Kidney tubule cell (primary cell): ENCODE measurements at regions not wholly inside any gene's neighbourhood (a gene's known extent, or its start where the extent isn't known, plus 50 kb on each side); places are given as distances from the start of the nearest gene placed in this dataset.

ENCODE experiments used
- DNase-seq: peaks from one replicate; pipeline ENCODE4 v3.0.0-alpha.2; 2018; ENCODE audit warnings: low spot score

GRCh38 chr4:126935801-126936200 is 697.0 kb upstream of the INTU start:
- no peak for DNase-seq

DNA sequence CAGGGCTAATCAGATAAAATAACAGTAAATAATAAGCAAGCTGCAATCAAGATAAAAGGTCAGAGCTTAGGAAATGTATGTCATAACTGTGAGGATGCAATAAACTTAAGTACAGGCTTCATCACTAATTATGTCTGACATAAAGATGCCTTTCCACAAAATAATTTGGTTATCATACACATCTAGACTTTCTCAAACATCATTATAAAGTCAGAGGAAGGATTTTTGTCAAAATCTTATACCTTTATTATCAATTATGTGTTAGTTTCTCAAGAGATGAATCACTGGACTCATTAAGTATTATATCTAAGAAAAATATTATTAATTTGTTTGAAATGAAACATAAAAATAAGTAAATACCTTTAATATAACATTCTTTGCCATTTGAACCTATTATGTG is 695.4 kb upstream of the INTU start:
- DNase-seq = no peak

DNA sequence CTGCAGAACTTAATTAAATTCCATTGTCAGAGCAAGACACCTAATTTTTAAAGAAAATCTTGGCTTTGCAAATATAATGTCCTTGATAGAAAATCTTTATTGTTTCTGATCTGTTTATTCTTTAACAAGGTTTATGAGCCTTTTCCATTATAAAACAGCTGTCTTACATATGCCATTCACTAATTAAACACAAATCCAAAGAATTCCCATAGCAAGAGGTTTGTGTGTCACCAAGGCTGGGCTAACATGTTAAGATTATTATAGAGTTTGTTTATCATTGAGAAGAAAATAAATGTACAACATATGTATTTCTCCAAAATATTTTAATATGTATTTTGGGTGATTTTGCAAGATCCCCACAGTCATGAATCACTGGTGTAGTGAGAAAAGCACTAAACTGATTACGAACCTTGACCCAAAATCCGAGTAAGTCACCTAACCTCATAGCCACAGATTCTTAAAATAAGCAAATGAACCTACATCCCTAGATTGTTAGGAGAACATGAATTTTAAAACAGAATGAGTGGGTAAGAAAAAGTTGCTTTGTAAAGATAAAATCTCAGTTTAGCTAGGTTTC is 694.8 kb upstream of the INTU start:
- no peak for DNase-seq

- peak; percentile 67 for DNase-seq
These were observed 693.4 kb upstream of the INTU start for GRCh38 chr4:126939401-126939800.

- DNase-seq = no peak
These were observed 685.2 kb upstream of the INTU start for GRCh38 chr4:126947536-126947935.

DNA sequence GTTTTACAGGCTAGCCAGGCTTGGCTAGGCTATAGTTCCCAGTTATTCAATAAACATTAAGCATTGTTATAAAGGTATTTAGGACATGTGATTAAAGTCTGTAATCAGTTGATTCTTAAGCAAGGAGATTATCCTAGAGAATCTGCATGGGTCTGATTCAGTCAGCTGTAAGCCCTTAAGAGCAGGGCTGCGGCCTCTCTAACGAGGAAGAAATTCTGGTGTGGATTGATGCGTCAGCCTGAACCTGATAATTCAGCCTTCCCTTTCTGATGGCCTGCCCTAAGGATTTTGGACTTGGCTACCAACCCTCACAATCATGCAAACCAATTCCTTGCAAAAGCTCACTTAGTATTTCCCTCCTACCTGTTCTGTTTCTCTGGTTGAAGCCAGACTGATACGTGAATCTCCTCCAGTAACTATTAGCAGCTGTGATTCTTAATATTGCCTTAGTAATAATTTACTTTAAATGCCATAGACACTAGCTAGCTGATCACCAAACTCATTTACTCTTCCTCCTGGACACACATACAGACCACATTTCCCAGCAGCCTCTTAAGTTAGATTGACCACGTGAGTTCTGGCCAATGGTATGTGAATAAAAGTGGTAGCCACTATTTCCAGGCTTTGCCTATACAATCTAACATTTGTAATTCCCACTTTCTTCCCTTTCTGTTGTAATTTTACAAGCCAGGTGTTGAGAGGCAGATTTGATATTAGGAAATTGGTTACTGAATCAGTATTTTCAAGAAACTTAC is 678.0 kb upstream of the INTU start:
- no peak for DNase-seq

DNA sequence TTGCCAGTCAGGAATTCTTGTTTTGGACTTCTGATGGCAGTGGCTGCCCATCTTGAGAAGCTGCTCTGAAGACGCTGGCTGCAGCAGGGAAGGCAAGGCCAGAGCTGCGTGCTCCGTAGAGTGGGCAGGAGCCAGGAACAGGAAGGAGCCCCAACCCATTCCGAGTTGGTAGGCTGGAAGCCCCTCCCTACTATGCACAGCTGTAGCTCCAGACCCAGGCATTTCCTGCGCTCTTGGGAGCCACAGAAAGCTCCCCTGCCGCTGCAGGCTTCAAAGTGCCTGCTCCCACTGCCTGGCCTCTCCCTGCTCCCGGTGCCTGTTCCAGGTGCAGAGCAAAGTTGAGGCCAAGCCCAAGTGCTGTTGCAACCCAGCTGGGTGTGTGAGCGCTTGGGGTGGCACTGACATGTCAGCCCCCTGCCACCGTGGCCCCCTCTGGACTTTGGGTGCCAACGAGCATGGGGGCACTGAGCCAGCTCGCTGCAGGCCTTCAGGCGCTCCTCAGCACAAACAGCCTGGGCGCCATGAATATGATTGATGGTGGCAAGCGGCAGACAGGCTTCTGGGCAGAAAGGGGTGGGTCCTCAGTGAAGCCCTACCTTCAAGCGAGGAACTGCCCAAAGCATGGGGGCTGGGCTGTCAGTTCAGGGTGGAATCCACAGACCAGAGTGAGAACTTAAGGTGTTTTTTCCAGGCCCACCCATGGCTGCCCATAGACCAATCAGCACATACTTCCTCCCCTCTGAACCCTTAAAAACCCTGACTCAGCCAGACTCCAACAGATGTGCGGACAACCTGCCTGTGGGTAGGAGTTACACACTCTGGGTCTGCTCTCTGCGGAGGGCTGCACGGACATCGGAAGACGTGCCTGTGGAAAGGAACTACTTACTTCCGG is 677.2 kb upstream of the INTU start:
- DNase-seq = no peak

GRCh38 chr4:126956184-126956897 is 676.4 kb upstream of the INTU start:
- DNase-seq = no peak

GRCh38 chr4:126957556-126957955 is 675.2 kb upstream of the INTU start:
- DNase-seq = no peak

GRCh38 chr4:126957987-126958386 is 674.8 kb upstream of the INTU start:
- no peak for DNase-seq

DNA sequence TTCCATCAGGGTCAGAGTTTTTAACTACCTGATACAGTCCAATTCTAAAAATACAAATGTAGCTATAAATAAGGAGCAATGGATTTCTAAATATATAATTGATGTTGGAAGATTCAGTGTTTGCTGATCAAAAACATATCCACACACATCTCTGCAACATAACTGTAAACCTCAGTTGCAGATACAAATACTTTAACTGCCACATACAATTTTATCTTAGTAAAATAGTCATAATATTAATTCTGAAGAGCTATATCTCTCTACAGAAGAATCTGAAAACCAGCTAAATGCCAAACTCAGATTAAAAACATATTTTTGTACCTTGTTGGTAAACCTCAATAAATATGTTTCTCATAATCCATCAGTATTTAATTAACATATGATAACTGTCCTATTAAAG is 674.3 kb upstream of the INTU start:
- DNase-seq = no peak

- no peak for DNase-seq
These were observed 673.6 kb upstream of the INTU start for GRCh38 chr4:126959056-126959745.

DNA sequence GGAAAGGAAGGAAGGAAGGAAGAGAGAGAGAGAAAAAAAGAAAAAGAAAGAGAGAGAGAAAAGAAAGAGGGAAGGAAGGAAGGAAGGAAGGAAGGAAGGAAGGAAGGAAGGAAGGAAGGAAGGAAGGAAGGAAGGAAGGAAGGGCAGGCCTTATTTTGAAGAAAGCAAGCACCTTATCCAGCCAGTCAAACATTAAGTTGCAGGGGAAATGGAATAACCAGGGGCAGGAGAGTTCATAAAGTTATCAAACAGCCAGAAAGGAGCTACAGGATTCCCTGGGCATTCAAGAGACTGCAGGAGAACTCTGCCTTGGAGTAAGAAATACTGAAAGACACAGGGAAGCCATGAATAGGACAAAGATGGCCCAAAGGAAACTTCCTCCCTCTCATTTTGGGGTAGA is 672.0 kb upstream of the INTU start:
- no peak for DNase-seq

DNA sequence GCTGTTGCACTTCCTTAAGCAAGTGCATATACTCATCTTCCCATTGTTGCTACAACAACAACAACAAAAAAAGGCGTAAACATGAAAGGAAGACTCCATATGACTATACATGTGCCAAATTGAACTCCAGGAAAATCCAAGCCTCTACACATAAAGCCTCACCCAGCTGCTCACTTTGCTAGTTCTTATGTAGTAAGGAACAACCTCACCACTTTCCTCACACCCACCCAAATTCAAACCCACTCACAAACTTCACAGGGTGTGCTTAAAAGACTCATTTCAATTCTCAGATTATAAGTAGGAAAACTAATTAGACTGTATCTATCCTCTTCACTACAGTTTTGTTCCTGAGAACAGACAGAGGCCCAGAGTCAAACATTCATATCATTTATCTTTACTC is 671.1 kb upstream of the INTU start:
- no peak for DNase-seq

GRCh38 chr4:126965877-126966276 is 666.9 kb upstream of the INTU start:
- DNase-seq = no peak

DNA sequence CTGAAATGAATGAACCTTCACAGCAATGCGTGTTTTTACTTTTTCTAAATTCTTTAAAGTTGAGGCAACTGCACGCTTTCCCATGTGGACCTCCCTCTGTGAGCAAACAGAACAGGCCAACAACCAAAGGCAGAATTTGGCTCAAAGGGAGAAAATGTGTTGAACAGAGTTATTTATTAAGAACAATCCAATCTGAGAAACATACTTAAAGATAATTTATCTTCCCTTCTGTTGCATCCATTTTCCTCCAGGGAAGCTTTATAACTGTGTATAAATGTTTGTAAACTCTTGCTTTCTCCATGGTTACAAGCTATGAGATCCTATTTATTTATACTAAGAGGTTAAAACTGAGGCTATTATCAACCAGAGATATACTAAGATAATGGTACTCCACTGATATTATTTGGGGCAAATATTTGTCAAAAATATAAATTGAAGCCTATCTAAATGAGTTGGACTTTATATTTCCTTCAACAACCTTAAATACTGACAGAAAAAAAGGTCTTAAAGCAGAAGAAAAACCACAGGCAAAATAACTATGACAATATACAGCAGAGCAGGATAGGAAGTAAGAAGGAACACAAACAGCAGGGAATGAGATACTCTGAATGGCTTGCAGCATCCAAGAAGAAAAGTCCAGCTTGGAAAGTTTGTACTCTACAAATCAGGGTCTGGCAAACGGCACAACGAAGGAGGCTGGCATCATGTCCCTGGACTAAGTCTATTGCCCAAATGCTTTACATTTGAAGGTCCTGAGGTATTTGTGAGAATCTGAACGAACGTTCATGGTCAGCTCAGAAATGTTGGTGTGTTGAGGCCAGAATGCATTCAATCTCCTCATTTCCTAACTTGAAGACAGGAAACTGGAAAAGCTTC is 663.2 kb upstream of the INTU start:
- DNase-seq = no peak

DNA sequence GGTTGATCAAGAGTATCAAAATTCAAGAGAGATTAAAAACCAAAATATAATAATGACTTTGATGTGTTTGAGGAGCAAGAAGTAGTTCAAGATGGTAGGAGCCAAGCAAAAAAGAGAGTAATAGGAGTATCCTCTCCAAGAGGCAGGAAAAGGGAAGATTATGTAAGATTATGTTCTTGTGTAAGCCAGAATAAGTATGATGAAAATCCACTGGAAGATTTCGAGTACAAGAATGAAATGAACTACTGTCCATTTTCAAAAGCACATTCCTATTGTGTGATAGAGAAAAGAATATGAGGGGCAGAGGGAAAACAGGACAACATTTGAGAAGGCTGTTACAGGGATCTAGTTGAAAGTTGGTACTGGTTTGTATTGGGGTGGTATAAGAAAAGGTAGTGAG is 659.6 kb upstream of the INTU start:
- DNase-seq = no peak

GRCh38 chr4:126976850-126977632 is 655.7 kb upstream of the INTU start:
- no peak for DNase-seq

- DNase-seq = no peak
These were observed 646.8 kb upstream of the INTU start for GRCh38 chr4:126986005-126986404.

DNA sequence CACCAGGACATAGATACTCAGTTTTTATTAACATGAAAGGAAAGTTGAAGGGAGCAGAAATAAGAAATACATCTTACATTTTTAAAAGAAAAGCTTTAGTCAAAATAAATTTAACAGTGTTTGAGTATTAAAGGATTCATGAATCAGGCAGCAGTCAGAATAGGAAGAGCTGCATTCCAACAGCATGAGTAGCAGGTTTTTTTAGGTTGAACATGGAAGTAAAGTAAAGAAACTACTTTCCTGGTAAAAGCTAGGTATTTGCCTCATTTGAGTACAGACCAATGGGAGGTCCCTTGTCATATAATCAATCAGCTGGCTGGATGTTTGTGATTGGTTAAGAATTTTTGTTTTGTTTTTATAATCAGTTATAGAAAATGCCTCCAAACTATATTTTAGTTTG is 645.9 kb upstream of the INTU start:
- peak; percentile 67 for DNase-seq
